MCF 10A (cell line): ENCODE measurements at regions not wholly inside any gene's neighbourhood (a gene's known extent, or its start where the extent isn't known, plus 50 kb on each side); places are given as distances from the start of the nearest gene placed in this dataset.

Source experiments
- BruUV-seq: library from RNA; stranded (reverse); fragments of 400-500 nt; replicated peaks from 2 replicates; lab custom pipeline; 2021; lab: Mats Ljungman, UMichigan
- CTCF ChIA-PET: fragments of 300-600 bp; sonication (Branson Sonifier 250); formaldehyde crosslinking; extraction: SDS; loops from one replicate; lab custom pipeline; 2021; ENCODE audit warnings: antibody characterized with exemption, inconsistent platforms; lab: Yijun Ruan, JAX
- POLR2A ChIA-PET: fragments of 300-600, 350-650 bp; sonication (Branson Sonifier 250); formaldehyde crosslinking; extraction: SDS; loops from one replicate; lab custom pipeline; 2020; ENCODE audit warnings: antibody characterized with exemption, inconsistent platforms; lab: Yijun Ruan, JAX
- DNase-seq: peaks from one replicate; pipeline ENCODE4 v3.0.0-alpha.2; 2018; ENCODE audit not compliant: unreplicated experiment
- H3K27ac Mint-ChIP-seq: one replicate; pipeline ENCODE4 v1.8.0; 2022; ENCODE audit warnings: mild to moderate bottlenecking, low read depth, mixed read lengths; ENCODE audit not compliant: unreplicated experiment
- H3K27me3 Mint-ChIP-seq: one replicate; pipeline ENCODE4 v1.8.0; 2022; ENCODE audit warnings: mixed read lengths; ENCODE audit not compliant: insufficient read depth, unreplicated experiment
- H3K36me3 Mint-ChIP-seq: one replicate; pipeline ENCODE4 v1.8.0; 2022; ENCODE audit warnings: mild to moderate bottlenecking, moderate library complexity, mixed read lengths; ENCODE audit not compliant: insufficient read depth, unreplicated experiment
- H3K4me1 Mint-ChIP-seq: one replicate; pipeline ENCODE4 v1.8.0; 2022; ENCODE audit warnings: mixed read lengths; ENCODE audit not compliant: insufficient read depth, unreplicated experiment
- H3K4me3 Mint-ChIP-seq: one replicate; pipeline ENCODE4 v1.8.0; 2022; ENCODE audit warnings: mild to moderate bottlenecking, moderate library complexity, mixed read lengths; ENCODE audit not compliant: unreplicated experiment
- H3K9me3 Mint-ChIP-seq: one replicate; pipeline ENCODE4 v1.8.0; 2022; ENCODE audit warnings: mixed read lengths; ENCODE audit not compliant: unreplicated experiment
- intact Hi-C: fragments of 100-400 bp; cut with micrococcal nuclease; formaldehyde crosslinking; loops from 2 replicates; pipeline ENCODE4 v1.14.1; 2022
- TF ChIP-seq, protein P1 (sequence below): fragments of 200-600 bp; IDR thresholded peaks from one replicate; pipeline ENCODE4 v1.8.0; 2022; ENCODE audit warnings: antibody characterized with exemption, mild to moderate bottlenecking; ENCODE audit not compliant: unreplicated experiment

DNA sequence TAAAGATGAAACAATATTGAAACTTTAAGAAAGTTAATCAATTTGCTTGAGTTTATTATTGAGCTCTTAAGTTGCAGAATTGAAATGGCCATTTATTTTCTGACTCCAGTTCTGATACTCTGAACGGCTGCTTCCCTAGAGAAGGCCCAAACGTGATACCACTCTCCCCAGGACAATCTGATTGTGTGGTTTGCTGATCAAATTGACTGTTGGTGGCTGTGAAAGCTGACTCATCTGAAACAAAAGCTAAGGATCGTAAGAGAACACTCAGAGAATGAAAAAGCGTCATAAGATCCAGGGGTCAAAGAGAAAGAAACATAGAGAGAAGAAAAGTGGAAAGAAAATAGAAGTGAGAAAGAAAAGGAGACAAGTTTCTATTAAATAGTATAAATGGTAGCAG lies 147.2 kb downstream of the IZUMO3 start:
- ChIA-PET CTCF (no interaction called here), POLR2A (no interaction called here)
- intact Hi-C loops = no loop called here
- Mint-ChIP-seq H3K4me3 (no peak overlapping the region), H3K9me3 (no peaks in the 10 kb centered on the region), H3K27ac (no peak overlapping the region), H3K36me3 (no peaks in the 10 kb centered on the region), H3K27me3 (no peaks in the 10 kb centered on the region), H3K4me1 (no peaks in the 10 kb centered on the region)
- BruUV-seq = no TSS peak
- TF ChIP-seq, protein P1, sequence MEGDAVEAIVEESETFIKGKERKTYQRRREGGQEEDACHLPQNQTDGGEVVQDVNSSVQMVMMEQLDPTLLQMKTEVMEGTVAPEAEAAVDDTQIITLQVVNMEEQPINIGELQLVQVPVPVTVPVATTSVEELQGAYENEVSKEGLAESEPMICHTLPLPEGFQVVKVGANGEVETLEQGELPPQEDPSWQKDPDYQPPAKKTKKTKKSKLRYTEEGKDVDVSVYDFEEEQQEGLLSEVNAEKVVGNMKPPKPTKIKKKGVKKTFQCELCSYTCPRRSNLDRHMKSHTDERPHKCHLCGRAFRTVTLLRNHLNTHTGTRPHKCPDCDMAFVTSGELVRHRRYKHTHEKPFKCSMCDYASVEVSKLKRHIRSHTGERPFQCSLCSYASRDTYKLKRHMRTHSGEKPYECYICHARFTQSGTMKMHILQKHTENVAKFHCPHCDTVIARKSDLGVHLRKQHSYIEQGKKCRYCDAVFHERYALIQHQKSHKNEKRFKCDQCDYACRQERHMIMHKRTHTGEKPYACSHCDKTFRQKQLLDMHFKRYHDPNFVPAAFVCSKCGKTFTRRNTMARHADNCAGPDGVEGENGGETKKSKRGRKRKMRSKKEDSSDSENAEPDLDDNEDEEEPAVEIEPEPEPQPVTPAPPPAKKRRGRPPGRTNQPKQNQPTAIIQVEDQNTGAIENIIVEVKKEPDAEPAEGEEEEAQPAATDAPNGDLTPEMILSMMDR = no peak
- no peak for DNase-seq

DNA sequence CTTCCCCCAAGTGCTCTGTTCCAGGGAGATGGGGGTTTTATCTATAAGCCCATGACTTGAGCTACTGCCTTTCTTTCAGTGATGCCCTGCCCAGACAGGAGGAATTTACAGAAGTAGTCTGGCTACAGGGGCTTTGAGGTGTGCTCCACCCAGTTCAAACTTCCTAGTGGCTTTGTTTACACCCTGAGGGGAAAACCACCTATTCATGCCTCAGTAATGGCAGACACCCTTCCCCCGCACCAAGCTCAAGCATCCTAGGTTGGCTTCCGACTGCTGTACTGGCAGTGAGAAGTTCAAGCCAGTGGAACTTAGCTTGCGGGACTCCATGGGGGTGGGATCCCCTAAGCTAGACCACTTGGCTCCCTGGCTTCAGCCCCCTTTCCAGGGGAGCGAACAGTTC lies 154.6 kb downstream of the IZUMO3 start:
- ChIA-PET CTCF (no interaction called here), POLR2A (interaction anchor here (0.7 kb wide), 1 partner anchor 409 kb away, joined by 3 read pairs; no protein-coding TSS in a partner anchor)
- DNase-seq = no peak
- intact Hi-C loops = no loop called here
- Mint-ChIP-seq H3K27me3 (no peaks in the 10 kb centered on the region), H3K4me1 (no peaks in the 10 kb centered on the region), H3K36me3 (peaks cover under 1% of the 10 kb centered on the region), H3K27ac (no peak overlapping the region), H3K4me3 (no peak overlapping the region), H3K9me3 (peaks cover 26% of the 10 kb centered on the region)
- no TSS peak for BruUV-seq
- TF ChIP-seq, protein P1 = no peak

DNA sequence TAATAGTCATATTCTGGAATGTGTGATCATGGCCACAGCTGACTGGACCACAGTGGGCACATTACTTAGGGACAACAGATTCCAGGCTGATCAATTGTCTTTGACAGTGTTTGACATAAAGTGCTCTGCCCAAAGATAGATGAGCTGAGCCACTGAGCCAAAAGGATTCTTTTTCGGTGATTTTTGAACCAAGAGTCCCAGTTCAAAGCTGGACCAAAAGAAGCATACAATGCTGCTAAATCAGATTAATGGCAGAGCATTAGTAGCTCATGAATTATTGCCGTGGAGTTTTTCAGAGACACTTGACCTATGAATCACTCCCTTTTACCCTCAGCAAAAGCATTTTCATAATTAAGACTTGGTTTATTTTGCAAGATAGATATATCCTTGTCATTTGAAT lies 160.6 kb downstream of the IZUMO3 start:
- ChIA-PET CTCF (no interaction called here), POLR2A (no interaction called here)
- no peak overlapping the region for H3K4me3 Mint-ChIP-seq
- peaks cover 30% of the 10 kb centered on the region for H3K9me3 Mint-ChIP-seq
- H3K27me3 Mint-ChIP-seq = no peaks in the 10 kb centered on the region
- TF ChIP-seq, protein P1 = no peak
- no peak overlapping the region for H3K27ac Mint-ChIP-seq
- peaks cover 5% of the 10 kb centered on the region for H3K36me3 Mint-ChIP-seq
- H3K4me1 Mint-ChIP-seq = no peaks in the 10 kb centered on the region
- no TSS peak for BruUV-seq
- DNase-seq = no peak
- intact Hi-C loops = no loop called here

DNA sequence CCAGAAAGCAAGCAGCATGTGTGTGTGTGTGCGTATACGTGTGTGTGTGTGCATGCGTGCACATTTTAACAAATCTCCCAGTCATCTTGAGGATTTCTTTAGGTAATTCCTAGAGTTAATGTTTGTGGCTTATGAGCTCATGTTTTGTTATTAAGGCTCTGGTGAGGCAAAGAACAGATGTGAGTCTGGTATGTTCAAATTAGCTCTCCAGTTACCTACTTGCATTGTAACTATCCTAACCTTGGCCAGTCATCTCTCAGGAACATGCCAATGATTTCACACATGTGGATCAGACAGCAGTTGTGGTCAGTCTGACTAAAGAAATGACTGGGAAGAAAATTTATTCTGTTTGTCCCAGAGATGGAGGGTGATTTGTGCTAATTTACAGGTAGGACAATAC lies 163.1 kb downstream of the IZUMO3 start:
- Mint-ChIP-seq H3K36me3 (peaks cover 5% of the 10 kb centered on the region), H3K27me3 (no peaks in the 10 kb centered on the region), H3K4me1 (no peaks in the 10 kb centered on the region), H3K9me3 (peaks cover 13% of the 10 kb centered on the region), H3K4me3 (no peak overlapping the region), H3K27ac (no peak overlapping the region)
- intact Hi-C loops = no loop called here
- POLR2A ChIA-PET = no interaction called here
- TF ChIP-seq, protein P1 = no peak
- CTCF ChIA-PET = no interaction called here
- DNase-seq = no peak
- BruUV-seq = no TSS peak
